OCI-M1 (cell line): ENCODE measurements at regions not wholly inside any gene's neighbourhood (a gene's known extent, or its start where the extent isn't known, plus 50 kb on each side); places are given as distances from the start of the nearest gene placed in this dataset.

Experiments
- DNase-seq: peaks from one replicate; lab custom pipeline; 2025; lab: John Stamatoyannopoulos, UW

DNA sequence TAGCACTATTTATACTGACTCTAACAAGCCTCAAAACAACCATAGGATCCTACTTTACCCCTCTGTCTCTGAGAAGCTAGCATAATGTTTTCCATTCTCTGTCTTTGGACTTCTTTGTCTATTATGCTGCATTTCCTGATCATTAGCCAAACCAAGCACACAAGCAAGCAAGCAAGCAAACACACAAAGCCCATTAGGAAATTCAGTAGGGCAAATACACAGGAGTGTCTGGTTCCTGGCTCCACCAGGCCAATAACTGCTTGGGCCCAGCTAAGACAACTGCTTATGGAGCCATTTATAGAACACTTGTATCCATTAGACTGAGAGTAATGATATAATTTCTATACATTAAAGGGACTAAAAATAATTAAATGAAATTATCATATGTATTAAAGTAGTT lies 952.9 kb upstream of the EPHA7 start:
- no peak for DNase-seq

DNA sequence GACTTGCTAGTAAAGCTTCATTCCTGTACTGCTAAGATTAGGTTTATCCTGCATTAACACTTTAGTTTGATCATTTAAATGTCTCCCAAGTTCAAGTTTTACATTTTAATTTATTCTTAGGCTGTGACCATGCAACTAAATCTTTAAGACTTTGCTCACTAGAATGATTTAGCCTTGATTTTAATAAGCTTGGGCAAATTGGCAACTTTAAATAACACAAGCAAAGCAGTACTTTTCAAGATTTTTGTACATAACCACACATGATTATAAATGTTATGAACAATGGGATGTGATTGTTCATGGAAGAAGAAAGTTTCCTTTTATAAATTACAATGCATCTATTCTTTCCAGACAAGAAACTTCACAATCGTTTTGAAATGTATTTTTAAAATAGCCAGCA lies 948.0 kb upstream of the EPHA7 start:
- no peak for DNase-seq

DNA sequence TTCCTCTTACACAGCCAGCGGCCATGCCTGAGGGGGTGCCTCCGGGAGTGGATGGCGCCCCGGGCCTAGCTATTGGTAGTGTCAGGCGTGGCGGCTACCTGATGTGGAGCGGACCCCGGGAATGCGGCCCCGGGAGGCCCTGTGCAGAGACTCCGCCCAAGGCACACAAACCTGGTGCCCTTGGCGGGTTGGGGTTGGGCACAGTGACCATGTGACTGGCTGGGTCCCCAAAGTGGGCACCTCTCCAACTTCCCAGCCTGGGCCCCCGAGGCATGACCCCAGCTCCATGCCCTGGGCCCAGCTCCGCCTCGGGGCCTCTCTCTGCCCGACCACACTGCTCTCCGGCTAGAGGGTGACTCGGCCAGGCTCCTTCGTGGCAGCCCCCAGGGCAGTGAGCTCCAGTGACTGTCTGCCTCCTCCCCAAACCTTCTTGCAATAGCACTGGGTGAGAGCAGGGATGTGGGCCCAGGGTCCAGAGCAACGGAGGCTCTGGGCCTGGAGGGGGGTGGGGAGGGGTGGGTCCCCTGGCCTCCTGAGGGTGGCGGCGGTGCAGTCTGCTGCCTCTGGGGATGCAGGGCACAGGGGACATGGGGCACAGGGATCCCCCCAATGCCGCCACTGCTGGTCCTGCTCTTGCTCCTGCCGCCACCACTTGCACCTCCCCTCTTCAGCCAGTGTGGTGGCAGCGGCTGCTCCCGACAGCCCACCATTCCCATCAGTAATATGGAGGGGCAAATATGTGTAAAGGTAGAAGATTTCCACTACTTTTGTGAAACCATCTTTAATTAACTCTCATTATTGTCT lies 942.9 kb upstream of the EPHA7 start:
- DNase-seq = no peak

DNA sequence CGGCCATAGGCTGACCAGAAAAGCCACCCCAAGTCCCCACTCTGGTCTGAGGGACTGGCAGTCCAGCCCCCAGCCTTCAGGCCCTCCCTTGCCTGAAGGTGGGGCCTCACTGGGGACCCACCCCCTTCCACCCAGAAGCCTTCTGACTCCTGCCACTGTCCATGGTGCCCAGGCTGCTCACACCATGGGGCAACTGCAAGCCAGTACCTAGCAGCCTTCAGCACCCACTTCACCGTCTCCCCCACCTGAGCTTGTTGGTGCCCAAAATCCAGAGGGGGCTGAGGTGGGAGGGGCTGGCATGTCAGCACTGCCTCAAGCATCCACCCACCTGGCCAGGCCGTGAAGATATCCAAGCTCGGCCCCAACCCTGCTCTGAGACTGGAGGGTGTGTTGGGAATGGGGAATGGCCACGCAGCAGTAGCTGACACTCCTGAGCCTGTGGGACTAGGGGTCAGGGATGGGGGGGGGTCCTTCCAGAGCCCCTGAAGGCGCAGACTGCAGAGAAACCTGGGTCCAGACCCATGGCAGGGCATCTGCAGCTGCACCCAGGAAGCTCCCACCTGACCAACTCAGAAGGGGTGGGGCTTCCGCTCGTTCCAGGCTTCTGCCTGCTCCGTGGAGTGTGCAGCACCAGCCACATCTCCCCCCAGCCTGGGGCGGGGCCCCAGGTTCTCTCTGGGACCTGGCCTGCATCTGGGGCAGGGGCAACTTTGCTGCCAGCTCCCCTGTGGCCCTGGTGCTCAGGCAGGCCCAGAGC lies 942.1 kb upstream of the EPHA7 start:
- no peak for DNase-seq

DNA sequence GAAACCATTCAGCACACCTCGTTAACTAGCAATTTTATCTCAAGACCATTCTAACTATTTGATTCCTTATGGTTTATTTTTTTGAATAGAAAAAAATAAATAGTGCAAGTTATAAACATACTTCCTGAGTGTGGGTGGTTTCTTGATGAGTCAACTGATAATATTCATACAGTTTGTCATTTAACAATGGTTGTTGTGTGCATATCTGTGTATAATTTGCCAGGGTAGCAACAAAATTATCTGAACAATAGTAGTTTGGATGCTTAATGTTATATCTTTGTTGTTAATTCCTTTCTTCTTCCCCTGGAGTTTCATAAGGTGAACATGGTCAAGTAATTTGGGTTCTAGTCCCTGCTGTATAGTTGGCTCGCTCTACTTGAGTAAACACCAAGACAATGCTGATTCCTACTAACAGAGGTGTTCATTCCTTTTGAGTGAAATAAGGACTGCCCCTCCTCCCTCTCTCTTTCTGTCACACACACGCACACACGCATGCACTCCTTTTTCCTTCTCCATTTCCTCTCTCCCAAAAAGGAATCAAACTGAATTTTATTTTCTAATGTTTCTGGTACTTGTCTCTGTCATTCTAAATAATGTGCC lies 938.1 kb upstream of the EPHA7 start:
- no peak for DNase-seq

GRCh38 chr6:94350833-94351232 lies 931.5 kb upstream of the EPHA7 start:
- DNase-seq = no peak

DNA sequence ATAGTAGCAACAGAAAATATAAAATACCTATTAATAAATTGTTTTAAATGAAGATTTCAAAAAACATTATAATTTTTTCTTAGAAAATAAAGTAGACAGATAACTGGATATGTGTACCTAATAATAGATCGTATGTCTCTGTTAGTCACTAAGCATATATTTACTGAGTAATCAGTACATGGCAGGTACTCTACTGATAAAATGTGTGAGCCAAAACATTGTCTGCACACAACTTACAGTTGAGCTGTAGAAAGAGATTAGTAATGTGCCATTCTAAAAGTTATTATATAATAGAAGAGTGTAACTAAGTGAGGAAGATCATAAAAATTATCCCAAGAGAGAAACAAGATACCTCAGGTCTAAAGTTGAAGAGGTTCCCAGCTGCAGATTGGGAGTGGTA lies 929.9 kb upstream of the EPHA7 start:
- DNase-seq = peak; percentile 24

- DNase-seq = no peak
Observed at GRCh38 chr6:94344866-94345265, 925.5 kb upstream of the EPHA7 start.

DNA sequence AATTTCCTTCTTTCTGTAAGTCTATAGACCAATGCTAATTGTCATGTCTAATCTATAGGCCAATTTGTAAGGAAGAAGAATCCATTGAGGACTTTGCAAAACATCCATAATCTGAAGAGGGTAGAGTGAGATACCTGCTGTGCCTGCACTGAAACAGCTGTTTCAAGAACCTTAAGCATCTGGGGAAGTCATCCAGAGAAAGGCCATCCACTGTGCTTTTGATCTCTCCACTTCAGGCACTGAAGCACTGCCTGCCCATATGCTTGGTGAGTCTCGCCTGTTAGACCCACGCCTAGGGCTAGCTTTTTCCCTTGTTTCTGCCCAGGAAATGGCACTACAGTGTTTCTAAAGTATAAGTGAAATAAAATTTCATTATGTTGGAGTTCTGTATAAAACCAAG lies 921.8 kb upstream of the EPHA7 start:
- no peak for DNase-seq

DNA sequence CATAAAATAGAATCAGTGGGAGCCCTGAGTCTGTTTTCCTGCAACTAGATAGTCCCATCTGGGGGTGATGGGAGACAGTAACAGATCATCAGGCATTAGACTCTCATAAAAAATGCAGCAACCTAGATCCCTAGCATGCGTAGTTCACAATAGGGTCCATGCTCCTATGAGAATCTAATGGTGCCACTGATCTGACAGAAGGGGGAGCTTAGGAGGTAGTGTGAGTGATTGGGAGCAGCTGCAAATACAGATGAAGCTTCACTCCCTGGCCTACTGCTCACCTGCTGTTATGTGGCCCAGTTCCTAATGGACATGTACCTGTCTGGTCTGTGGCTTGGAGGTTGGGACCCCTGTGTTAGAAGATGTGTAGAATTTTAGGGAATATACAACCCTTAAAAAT lies 904.5 kb upstream of the EPHA7 start:
- DNase-seq = peak; percentile 52

DNA sequence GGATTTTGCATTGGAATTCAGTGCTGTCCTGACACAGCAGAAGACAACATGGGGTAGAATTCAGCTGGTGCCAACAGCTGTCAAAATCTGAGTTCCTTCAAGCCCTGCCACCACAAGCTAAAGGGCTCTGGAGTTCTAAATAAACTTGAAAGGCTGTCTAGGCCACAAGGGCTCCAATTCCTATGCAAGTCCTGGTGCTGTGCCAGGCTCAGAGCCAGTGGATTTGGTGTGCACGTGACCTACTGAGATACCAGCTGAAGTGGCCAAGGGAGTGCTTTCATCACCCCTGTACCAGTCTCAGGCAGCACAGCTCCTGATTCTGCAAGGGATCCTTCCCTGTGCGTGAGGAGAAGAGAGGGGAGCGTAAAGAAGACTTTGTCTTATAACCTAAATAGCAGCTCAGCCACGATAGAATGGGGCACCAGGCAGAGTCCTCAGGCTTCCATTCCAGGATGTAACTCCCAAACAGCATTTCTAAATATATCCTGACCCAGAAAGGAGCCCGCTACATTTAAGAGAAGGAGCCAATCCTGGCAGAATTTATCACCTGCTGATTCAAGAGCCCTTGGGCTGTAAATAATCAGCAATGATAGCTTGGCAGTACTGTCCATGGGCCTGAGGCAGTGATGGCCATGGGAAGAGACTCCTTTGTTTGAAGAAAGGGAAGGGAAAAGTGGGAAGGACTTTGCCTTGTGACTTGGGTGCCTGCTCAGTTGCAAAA lies 881.2 kb upstream of the EPHA7 start:
- no peak for DNase-seq

- no peak for DNase-seq
Observed at GRCh38 chr6:94289131-94289530, 869.8 kb upstream of the EPHA7 start.

DNA sequence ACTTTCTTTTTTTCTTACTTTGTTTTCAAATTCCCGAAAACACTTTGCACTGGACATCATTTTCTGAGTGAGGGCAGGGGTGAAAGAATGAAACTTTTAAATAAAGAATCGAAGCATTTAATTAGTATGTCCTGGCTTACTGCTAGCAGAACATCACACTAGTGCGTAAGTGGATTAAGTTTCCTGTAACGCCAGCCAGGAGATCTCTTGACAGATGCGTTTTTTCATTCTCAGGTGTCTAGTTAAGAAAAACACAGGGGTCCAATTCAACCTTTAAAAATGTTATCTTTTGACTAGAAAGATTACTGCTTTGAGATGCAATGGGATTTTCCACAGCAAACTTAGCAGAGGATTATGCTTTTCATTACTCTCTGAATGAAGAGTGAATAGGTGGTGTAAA lies 858.8 kb upstream of the EPHA7 start:
- DNase-seq = no peak

DNA sequence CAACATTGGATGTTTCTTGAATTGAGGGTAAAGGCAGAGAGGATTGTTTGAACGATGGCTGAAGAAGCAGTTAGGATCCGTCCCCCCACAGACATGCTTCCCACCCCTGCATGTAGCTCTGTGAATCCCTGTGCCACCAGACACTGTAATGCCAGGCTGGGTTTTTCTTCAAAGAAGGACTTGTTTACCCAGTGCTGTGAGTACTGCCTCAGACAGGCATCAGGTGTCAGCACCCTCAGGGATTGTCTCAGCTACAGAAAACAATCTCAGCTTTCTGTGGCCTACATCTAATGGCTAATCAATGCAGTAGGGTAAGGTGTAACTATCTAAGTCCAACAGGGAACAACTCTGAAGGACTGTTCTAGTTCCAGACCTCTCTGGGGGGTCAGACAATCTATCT lies 853.0 kb upstream of the EPHA7 start:
- no peak for DNase-seq

- DNase-seq = peak; percentile 40
Observed at GRCh38 chr6:94270091-94270948, 851.0 kb upstream of the EPHA7 start.

- peak; percentile 54 for DNase-seq
Observed at GRCh38 chr6:94269256-94269655, 849.9 kb upstream of the EPHA7 start.

DNA sequence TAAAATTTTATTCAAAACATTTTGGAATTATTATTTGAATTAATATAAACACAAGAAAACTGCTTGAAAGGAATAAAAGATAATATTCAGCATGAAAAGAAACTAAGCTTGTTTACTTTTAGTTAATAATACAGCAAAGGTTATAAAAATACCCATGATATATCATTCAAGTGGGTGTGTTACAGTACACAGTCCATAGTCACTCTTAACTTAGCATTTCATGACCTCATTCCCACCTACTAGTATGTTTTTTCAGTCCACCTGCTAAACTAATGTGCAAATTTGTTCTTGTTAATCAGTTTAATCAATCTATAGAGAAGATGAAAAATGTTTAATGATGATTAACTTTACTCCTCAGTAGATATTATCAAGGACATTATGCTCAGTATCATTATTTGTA lies 841.4 kb upstream of the EPHA7 start:
- DNase-seq = no peak

- DNase-seq = peak; percentile 25
Observed at GRCh38 chr6:94254689-94255088, 835.3 kb upstream of the EPHA7 start.

- DNase-seq = peak; percentile 12
Observed at GRCh38 chr6:94251878-94252277, 832.5 kb upstream of the EPHA7 start.

- DNase-seq = no peak
Observed at GRCh38 chr6:94245395-94245794, 826.0 kb upstream of the EPHA7 start.

DNA sequence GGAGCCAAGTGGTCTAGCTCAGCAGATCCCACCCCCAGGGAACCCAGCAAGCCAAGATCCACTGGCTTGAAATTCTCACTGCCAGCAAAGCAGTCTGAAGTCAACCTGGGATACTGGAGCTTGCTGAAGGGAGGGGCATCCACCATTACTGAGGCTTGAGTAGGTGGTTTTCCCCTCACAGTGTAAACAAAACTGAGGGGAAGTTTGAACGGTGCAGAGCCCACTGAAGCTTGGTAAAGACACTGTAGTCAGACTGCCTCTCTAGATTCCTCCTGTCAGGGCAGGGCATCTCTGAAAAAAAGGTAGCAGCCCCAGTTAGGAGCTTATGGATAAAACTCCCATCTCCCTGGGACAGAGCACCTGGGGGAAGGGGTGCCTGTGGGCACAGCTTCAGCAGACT lies 819.5 kb upstream of the EPHA7 start:
- no peak for DNase-seq

GRCh38 chr6:94227741-94228140 lies 808.4 kb upstream of the EPHA7 start:
- DNase-seq = peak; percentile 41
